ENCODE measurements at regions not wholly inside any gene's neighbourhood (a gene's known extent, or its start where the extent isn't known, plus 50 kb on each side); places are given as distances from the start of the nearest gene placed in this dataset.
"Not testable (repeated sequence)": the region's sequence is repeated elsewhere in the genome, so short reads cannot be mapped to it uniquely, and the experiment has no call there.

DNA sequence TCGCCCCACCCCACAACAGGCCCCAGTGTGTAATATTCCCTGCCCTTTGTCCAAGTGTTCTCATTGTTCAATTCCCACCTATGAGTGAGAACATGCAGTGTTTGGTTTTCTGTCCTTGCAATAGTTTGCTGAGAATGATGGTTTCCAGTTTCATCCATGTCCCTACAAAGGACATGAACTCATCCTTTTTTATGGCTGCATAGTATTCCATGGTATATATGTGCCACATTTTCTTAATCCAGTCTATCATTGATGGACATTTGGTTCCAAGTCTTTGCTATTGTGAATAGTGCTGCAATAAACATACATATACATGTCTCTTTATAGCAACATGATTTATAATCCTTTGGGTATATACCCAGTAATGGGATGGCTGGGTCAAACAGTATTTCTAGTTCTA lies 132.7 kb downstream of the SNX10 start:
- not testable (repeated sequence) for H3K27ac ChIP-seq, H3K36me3 ChIP-seq, H3K9me3 ChIP-seq, DNase-seq, H3K4me1 ChIP-seq, H3K4me3 ChIP-seq, H3K27me3 ChIP-seq

DNA sequence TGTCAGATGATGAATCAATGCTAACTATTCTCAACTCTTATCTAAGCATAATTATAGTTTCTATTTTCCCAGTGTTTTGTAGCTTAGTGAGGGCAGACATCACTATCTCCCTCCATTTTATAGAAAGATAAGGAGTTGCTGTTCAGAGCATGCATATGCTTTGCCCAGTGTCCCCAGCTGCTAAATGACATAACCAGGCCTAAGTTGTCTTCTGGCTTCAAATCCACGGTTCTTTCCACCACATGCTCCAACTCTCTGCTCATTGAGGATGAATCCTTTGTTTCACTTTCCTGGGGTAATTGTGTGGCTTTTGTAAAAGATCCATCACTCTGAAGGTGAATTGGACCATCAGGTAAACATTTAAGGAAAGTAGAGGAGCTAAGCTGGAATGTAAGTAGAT lies 134.0 kb downstream of the SNX10 start:
- no peaks in the 10 kb centered on the region for H3K9me3 ChIP-seq
- H3K36me3 ChIP-seq, result no peaks in the 10 kb centered on the region
- H3K27me3 ChIP-seq, result no peaks in the 10 kb centered on the region
- DNase-seq, result no peak
- TF ChIP-seq, protein P1, sequence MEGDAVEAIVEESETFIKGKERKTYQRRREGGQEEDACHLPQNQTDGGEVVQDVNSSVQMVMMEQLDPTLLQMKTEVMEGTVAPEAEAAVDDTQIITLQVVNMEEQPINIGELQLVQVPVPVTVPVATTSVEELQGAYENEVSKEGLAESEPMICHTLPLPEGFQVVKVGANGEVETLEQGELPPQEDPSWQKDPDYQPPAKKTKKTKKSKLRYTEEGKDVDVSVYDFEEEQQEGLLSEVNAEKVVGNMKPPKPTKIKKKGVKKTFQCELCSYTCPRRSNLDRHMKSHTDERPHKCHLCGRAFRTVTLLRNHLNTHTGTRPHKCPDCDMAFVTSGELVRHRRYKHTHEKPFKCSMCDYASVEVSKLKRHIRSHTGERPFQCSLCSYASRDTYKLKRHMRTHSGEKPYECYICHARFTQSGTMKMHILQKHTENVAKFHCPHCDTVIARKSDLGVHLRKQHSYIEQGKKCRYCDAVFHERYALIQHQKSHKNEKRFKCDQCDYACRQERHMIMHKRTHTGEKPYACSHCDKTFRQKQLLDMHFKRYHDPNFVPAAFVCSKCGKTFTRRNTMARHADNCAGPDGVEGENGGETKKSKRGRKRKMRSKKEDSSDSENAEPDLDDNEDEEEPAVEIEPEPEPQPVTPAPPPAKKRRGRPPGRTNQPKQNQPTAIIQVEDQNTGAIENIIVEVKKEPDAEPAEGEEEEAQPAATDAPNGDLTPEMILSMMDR (IDR thresholded peaks at IDR 0.05), result no peak
- TF ChIP-seq POLR2A (IDR thresholded peaks at IDR 0.05), result no peak
- H3K4me1 ChIP-seq, result no peaks in the 10 kb centered on the region
- H3K27ac ChIP-seq, result no peak overlapping the region
- no peak overlapping the region for H3K4me3 ChIP-seq

DNA sequence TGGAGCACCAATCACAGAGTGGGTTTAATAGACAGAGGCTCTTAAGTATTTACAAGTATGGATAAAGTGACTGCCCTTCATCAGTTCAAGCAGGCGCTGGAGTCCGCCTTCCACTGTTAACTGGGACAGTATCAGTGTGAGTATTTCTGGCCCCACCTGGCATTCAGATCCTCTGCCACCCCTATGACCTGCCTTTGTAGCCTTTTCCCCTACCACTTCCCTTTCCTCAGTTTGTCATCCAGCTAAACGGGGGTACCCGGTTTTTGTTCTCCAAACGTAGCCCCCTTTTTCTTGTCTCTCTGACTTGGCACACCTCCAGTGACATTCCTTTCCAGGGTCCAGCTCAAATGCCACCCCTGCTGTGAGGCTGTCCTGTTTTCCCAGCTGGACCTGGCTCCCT lies 134.4 kb downstream of the SNX10 start:
- Histone ChIP-seq H3K27ac (no peak overlapping the region), H3K4me3 (no peak overlapping the region), H3K9me3 (no peaks in the 10 kb centered on the region), H3K27me3 (no peaks in the 10 kb centered on the region), H3K4me1 (no peaks in the 10 kb centered on the region), H3K36me3 (no peaks in the 10 kb centered on the region)
- no peak for DNase-seq
- TF ChIP-seq POLR2A (IDR thresholded peaks at IDR 0.05), result no peak
- TF ChIP-seq, protein P1 (IDR thresholded peaks at IDR 0.05), result no peak

DNA sequence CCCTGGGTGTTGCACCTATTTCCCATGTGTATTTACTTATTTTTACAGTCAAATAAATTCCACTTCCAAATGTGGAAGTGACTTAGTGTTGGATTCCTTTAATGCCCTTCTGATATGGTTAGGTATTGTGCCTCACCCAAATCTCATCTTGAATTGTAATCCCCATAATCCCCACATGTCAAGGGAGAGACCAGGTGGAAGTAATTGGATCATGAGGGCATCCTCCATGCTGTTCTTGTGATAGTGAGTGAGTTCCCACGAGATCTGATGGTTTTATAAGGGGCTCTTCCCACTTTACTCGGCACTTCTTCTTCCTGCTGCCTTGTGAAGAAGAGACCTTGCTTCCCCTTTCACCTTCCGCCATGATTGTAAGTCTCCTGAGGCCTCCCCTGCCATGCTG lies 136.9 kb downstream of the SNX10 start:
- Histone ChIP-seq H3K27me3 (no peaks in the 10 kb centered on the region), H3K4me1 (no peaks in the 10 kb centered on the region), H3K9me3 (no peaks in the 10 kb centered on the region), H3K27ac (no peak overlapping the region), H3K36me3 (no peaks in the 10 kb centered on the region), H3K4me3 (no peak overlapping the region)
- TF ChIP-seq, protein P1 (IDR thresholded peaks at IDR 0.05), result no peak
- no peak for TF ChIP-seq POLR2A (IDR thresholded peaks at IDR 0.05)
- DNase-seq, result no peak

DNA sequence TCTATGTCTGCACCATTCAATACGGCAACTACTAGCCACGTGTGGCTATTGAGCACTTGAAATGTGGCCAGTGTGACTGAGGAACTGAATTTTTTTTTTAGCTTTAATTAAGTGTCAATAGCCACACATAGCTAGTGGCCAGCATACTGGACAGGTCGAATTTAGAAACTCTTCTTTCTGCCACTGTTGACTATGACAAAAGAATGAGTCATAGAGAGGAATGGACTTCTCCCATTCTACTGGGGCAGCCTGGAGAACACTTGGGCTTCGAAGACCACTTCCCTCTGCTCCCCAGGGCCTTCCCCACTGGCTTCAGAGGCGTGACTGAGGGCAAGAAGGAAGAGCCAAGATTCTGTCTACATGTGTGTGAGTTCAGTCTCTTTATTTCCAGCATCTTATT lies 137.5 kb downstream of the SNX10 start:
- H3K27ac ChIP-seq, result no peak overlapping the region
- no peaks in the 10 kb centered on the region for H3K4me1 ChIP-seq
- H3K27me3 ChIP-seq, result no peaks in the 10 kb centered on the region
- H3K36me3 ChIP-seq, result no peaks in the 10 kb centered on the region
- TF ChIP-seq POLR2A (IDR thresholded peaks at IDR 0.05), result no peak
- TF ChIP-seq, protein P1 (IDR thresholded peaks at IDR 0.05), result no peak
- H3K9me3 ChIP-seq, result no peaks in the 10 kb centered on the region
- no peak overlapping the region for H3K4me3 ChIP-seq
- DNase-seq, result no peak

DNA sequence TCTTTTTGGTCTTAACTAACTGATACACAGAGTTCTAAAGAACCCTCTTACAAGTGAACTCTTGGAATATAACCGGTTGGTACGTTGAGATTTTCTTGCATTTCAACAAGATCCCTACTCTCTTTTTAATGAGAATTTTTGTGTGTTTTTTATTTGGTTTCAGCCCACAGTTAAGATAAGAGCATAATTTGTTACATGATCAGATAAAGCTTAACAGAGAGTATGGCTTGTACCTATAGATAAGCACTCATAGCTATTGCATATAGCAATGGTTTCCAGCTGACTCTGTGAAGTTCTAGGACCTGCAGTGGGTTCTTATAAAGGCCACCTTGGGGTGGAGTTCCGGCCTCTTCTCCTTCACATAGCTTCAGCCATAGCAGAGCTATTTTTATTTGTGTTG lies 143.3 kb downstream of the SNX10 start:
- H3K4me3 ChIP-seq, result no peak overlapping the region
- DNase-seq, result no peak
- H3K9me3 ChIP-seq, result no peaks in the 10 kb centered on the region
- no peaks in the 10 kb centered on the region for H3K27me3 ChIP-seq
- no peaks in the 10 kb centered on the region for H3K36me3 ChIP-seq
- no peak for TF ChIP-seq POLR2A (IDR thresholded peaks at IDR 0.05)
- TF ChIP-seq, protein P1 (IDR thresholded peaks at IDR 0.05), result no peak
- no peak overlapping the region for H3K27ac ChIP-seq
- no peaks in the 10 kb centered on the region for H3K4me1 ChIP-seq

All from Peyer's patch (tissue), 4 donors.